Body of pancreas (tissue), 4 donors: ENCODE measurements at regions not wholly inside any gene's neighbourhood (a gene's known extent, or its start where the extent isn't known, plus 50 kb on each side); places are given as distances from the start of the nearest gene placed in this dataset.

ENCODE experiments used
- POLR2A ChIP-seq, 3 donors: fragments of 450-650 bp; IDR thresholded peaks; one replicate each; pipeline ENCODE4 v1.6.1; 2016; ENCODE audit warnings: antibody characterized with exemption in 3 of 3, mild to moderate bottlenecking in 2 of 3
- TF ChIP-seq, protein P1 (sequence below), 7 experiments: fragments of 450-650 bp in 4 of 7; fragments of 200-600 bp in 3 of 7; sonication (generic) in 3 of 7; IDR thresholded peaks; one replicate each; pipeline ENCODE4 v1.5.1; 2016 to 2019; ENCODE audit warnings: antibody characterized with exemption in 7 of 7

- TF ChIP-seq, protein P1, sequence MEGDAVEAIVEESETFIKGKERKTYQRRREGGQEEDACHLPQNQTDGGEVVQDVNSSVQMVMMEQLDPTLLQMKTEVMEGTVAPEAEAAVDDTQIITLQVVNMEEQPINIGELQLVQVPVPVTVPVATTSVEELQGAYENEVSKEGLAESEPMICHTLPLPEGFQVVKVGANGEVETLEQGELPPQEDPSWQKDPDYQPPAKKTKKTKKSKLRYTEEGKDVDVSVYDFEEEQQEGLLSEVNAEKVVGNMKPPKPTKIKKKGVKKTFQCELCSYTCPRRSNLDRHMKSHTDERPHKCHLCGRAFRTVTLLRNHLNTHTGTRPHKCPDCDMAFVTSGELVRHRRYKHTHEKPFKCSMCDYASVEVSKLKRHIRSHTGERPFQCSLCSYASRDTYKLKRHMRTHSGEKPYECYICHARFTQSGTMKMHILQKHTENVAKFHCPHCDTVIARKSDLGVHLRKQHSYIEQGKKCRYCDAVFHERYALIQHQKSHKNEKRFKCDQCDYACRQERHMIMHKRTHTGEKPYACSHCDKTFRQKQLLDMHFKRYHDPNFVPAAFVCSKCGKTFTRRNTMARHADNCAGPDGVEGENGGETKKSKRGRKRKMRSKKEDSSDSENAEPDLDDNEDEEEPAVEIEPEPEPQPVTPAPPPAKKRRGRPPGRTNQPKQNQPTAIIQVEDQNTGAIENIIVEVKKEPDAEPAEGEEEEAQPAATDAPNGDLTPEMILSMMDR (IDR thresholded peaks at IDR 0.05), result no peak
- TF ChIP-seq POLR2A (IDR thresholded peaks at IDR 0.05), result no peak
Observed at GRCh38 chr5:107805166-107805565, 134.4 kb upstream of the EFNA5 start.
